ENCODE measurements at regions not wholly inside any gene's neighbourhood (a gene's known extent, or its start where the extent isn't known, plus 50 kb on each side); places are given as distances from the start of the nearest gene placed in this dataset.

GRCh38 chr2:59223742-59224141 lies 982.6 kb upstream of the FANCL start:
- TF ChIP-seq NFRKB (IDR thresholded peaks at IDR 0.05) (no peak), BHLHE40 (IDR thresholded peaks at IDR 0.05; ENCODE audit: borderline replicate concordance) (no peak), ELF4 (IDR thresholded peaks at IDR 0.05) (no peak), ARNT (IDR thresholded peaks at IDR 0.05) (no peak)

Data from HEK293T (cell line).